HEK293 (cell line): ENCODE measurements at regions not wholly inside any gene's neighbourhood (a gene's known extent, or its start where the extent isn't known, plus 50 kb on each side); places are given as distances from the start of the nearest gene placed in this dataset.
A peak's percentile ranks its signal among the peaks of the same experiment; 100 is the strongest.

Source experiments
- CTCF ChIA-PET: fragments of 350-600 bp; formaldehyde crosslinking; extraction: SDS; loops from one replicate; lab custom pipeline; 2021; ENCODE audit warnings: antibody characterized with exemption; lab: Yijun Ruan, JAX
- POLR2A ChIA-PET: fragments of 300-600 bp; formaldehyde crosslinking; extraction: SDS; loops from one replicate; lab custom pipeline; 2020; ENCODE audit warnings: antibody characterized with exemption, inconsistent platforms; lab: Yijun Ruan, JAX
- H3K27ac ChIP-seq: fragments of 200-500 bp; sonication (Bioruptor generic); 2 replicates; pipeline ENCODE4 v1.5.1; 2014; ENCODE audit warnings: low read depth, low read length, control low read depth, inconsistent platforms; ENCODE audit errors: extremely low read depth
- H3K36me3 ChIP-seq, 2 experiments: fragments of 200-500 bp in 1 of 2; sonication (Bioruptor generic) in 1 of 2; 1 replicate in 1 of 2; 2 replicates in 1 of 2; pipeline ENCODE4 v1.5.1; 2014 to 2017; ENCODE audit warnings: inconsistent platforms in 2 of 2, low read length in 2 of 2; ENCODE audit not compliant: control insufficient read depth in 2 of 2, insufficient read depth in 1 of 2
- H3K4me1 ChIP-seq: fragments of 200-500 bp; sonication (Bioruptor generic); 2 replicates; pipeline ENCODE4 v1.5.1; 2014; ENCODE audit warnings: mild to moderate bottlenecking, low read length, inconsistent platforms; ENCODE audit not compliant: control insufficient read depth, insufficient read depth
- H3K4me3 ChIP-seq: 2 replicates; pipeline ENCODE4 v1.5.1; 2011; ENCODE audit warnings: low read depth, mild to moderate bottlenecking, control low read depth, low read length, moderate library complexity
- H3K9me3 ChIP-seq: fragments of 200-500 bp; sonication (Bioruptor generic); 2 replicates; pipeline ENCODE4 v1.5.1; 2014; ENCODE audit warnings: low read depth, low read length, inconsistent platforms; ENCODE audit not compliant: control insufficient read depth, insufficient read depth
- BCL6B ChIP-seq: fragments of 450-650 bp; formaldehyde crosslinking; IDR thresholded peaks from 2 replicates; pipeline ENCODE4 v1.5.1; 2017; ENCODE audit warnings: missing biosample characterization, missing genetic modification characterization
- CTCF ChIP-seq: fragments of 450-650 bp; formaldehyde crosslinking; IDR thresholded peaks from 2 replicates; pipeline ENCODE4 v1.5.1; 2016; ENCODE audit warnings: missing biosample characterization, missing genetic modification characterization
- GFI1B ChIP-seq: fragments of 450-650 bp; formaldehyde crosslinking; IDR thresholded peaks from 2 replicates; pipeline ENCODE4 v1.5.1; 2016; ENCODE audit warnings: missing biosample characterization, missing genetic modification characterization
- GLIS1 ChIP-seq: fragments of 450-650 bp; formaldehyde crosslinking; IDR thresholded peaks from 2 replicates; pipeline ENCODE4 v1.5.1; 2016; ENCODE audit warnings: missing biosample characterization, missing genetic modification characterization
- HIC1 ChIP-seq: fragments of 450-650 bp; formaldehyde crosslinking; IDR thresholded peaks from 2 replicates; pipeline ENCODE4 v1.5.1; 2016; ENCODE audit warnings: missing biosample characterization, missing genetic modification characterization
- IKZF3 ChIP-seq: fragments of 450-650 bp; IDR thresholded peaks from 2 replicates; pipeline ENCODE4 v1.5.0; 2018; ENCODE audit warnings: missing biosample characterization, mild to moderate bottlenecking, missing genetic modification characterization, moderate library complexity
- KLF9 ChIP-seq: fragments of 450-650 bp; formaldehyde crosslinking; IDR thresholded peaks from 2 replicates; pipeline ENCODE4 v1.5.1; 2016; ENCODE audit warnings: missing biosample characterization, missing genetic modification characterization, low read depth
- PRDM10 ChIP-seq: fragments of 450-650 bp; formaldehyde crosslinking; IDR thresholded peaks from 2 replicates; pipeline ENCODE4 v1.5.1; 2016; ENCODE audit warnings: missing biosample characterization, missing genetic modification characterization
- REPIN1 ChIP-seq: fragments of 450-650 bp; formaldehyde crosslinking; IDR thresholded peaks from 2 replicates; pipeline ENCODE4 v1.5.1; 2017; ENCODE audit warnings: missing biosample characterization, missing genetic modification characterization, low read depth
- SP7 ChIP-seq: fragments of 450-650 bp; formaldehyde crosslinking; IDR thresholded peaks from 2 replicates; pipeline ENCODE4 v1.5.1; 2016; ENCODE audit warnings: missing biosample characterization, missing genetic modification characterization
- WT1 ChIP-seq: fragments of 450-650 bp; formaldehyde crosslinking; IDR thresholded peaks from 2 replicates; pipeline ENCODE4 v1.5.1; 2016; ENCODE audit warnings: missing biosample characterization, missing genetic modification characterization
- ZBTB1 ChIP-seq: fragments of 450-650 bp; formaldehyde crosslinking; IDR thresholded peaks from 2 replicates; pipeline ENCODE4 v1.5.1; 2016; ENCODE audit warnings: missing biosample characterization, missing genetic modification characterization
- ZBTB8A ChIP-seq: fragments of 450-650 bp; formaldehyde crosslinking; IDR thresholded peaks from 2 replicates; pipeline ENCODE4 v1.5.1; 2016; ENCODE audit warnings: missing biosample characterization, missing genetic modification characterization
- ZFP69B ChIP-seq: fragments of 450-650 bp; formaldehyde crosslinking; IDR thresholded peaks from 2 replicates; pipeline ENCODE4 v1.5.1; 2016; ENCODE audit warnings: missing biosample characterization, missing genetic modification characterization
- ZNF175 ChIP-seq: fragments of 450-650 bp; formaldehyde crosslinking; IDR thresholded peaks from 2 replicates; pipeline ENCODE4 v1.5.1; 2016; ENCODE audit warnings: missing biosample characterization, missing genetic modification characterization
- ZNF214 ChIP-seq: fragments of 450-650 bp; formaldehyde crosslinking; IDR thresholded peaks from 2 replicates; pipeline ENCODE4 v1.5.1; 2017; ENCODE audit warnings: missing biosample characterization, mild to moderate bottlenecking, missing genetic modification characterization, borderline replicate concordance
- ZNF335 ChIP-seq: fragments of 450-650 bp; formaldehyde crosslinking; conservative IDR thresholded peaks from 2 replicates; pipeline ENCODE4 v1.5.1; 2016; ENCODE audit warnings: missing biosample characterization, missing genetic modification characterization
- ZNF37A ChIP-seq: fragments of 450-650 bp; IDR thresholded peaks from 2 replicates; pipeline ENCODE4 v1.5.1; 2018; ENCODE audit warnings: missing biosample characterization, missing genetic modification characterization
- ZNF398 ChIP-seq: fragments of 450-650 bp; formaldehyde crosslinking; IDR thresholded peaks from 2 replicates; pipeline ENCODE4 v1.5.1; 2017; ENCODE audit warnings: missing biosample characterization, missing genetic modification characterization
- ZNF423 ChIP-seq: fragments of 450-650 bp; formaldehyde crosslinking; IDR thresholded peaks from 2 replicates; pipeline ENCODE4 v1.5.1; 2016; ENCODE audit warnings: missing biosample characterization, missing genetic modification characterization
- ZNF544 ChIP-seq: fragments of 450-650 bp; formaldehyde crosslinking; IDR thresholded peaks from 2 replicates; pipeline ENCODE4 v1.5.0; 2017; ENCODE audit warnings: missing biosample characterization, missing genetic modification characterization
- ZNF623 ChIP-seq: fragments of 450-650 bp; formaldehyde crosslinking; IDR thresholded peaks from 2 replicates; pipeline ENCODE4 v1.5.1; 2016; ENCODE audit warnings: missing biosample characterization, missing genetic modification characterization
- ZNF785 ChIP-seq: fragments of 450-650 bp; formaldehyde crosslinking; IDR thresholded peaks from 2 replicates; pipeline ENCODE4 v1.5.1; 2016; ENCODE audit warnings: missing biosample characterization, missing genetic modification characterization
- ZNF843 ChIP-seq: fragments of 450-650 bp; formaldehyde crosslinking; IDR thresholded peaks from 2 replicates; pipeline ENCODE4 v1.5.1; 2016; ENCODE audit warnings: missing biosample characterization, missing genetic modification characterization

GRCh38 chr5:159412284-159413046 is 82.2 kb upstream of the IL12B start (continued):
- TF ChIP-seq BCL6B (tag by site-specific recombination), result no peak
- TF ChIP-seq GLIS1 (tag by site-specific recombination), result peak; percentile 36; the same call in 1 of the 2 replicates
- peak; percentile 51; the same call in 1 of the 2 replicates for TF ChIP-seq PRDM10 (tag by site-specific recombination)
- TF ChIP-seq ZNF785, result no peak
- TF ChIP-seq ZNF623 (tag by site-specific recombination), result no peak
- no peak for TF ChIP-seq ZBTB8A (tag by site-specific recombination)
- no peak for TF ChIP-seq HIC1
- no peak for TF ChIP-seq ZNF214 (tag by site-specific recombination)
- no peak for TF ChIP-seq GFI1B (tag by site-specific recombination)

GRCh38 chr5:159414021-159414420 is 83.7 kb upstream of the IL12B start:
- H3K9me3 ChIP-seq, result no peaks in the 10 kb centered on the region
- no peaks in the 10 kb centered on the region for H3K36me3 ChIP-seq
- ChIA-PET CTCF (no interaction called here), POLR2A (no interaction called here)
- TF ChIP-seq ZFP69B, result no peak
- no peak for TF ChIP-seq ZNF398 (tag by site-specific recombination)
- no peak for TF ChIP-seq ZNF423 (tag by site-specific recombination)
- no peak for TF ChIP-seq ZNF175 (tag by site-specific recombination)
- no peak for TF ChIP-seq SP7 (tag by site-specific recombination)
- no peak for TF ChIP-seq REPIN1
- no peak for TF ChIP-seq WT1
- TF ChIP-seq ZBTB1, result no peak
- no peak for TF ChIP-seq ZNF37A (tag by site-specific recombination)
- no peak for TF ChIP-seq IKZF3 (tag by site-specific recombination)
- no peak for TF ChIP-seq ZNF544 (tag by site-specific recombination)
- no peak for TF ChIP-seq ZNF335 (tag by site-specific recombination)
- TF ChIP-seq CTCF (tag by site-specific recombination), result no peak
- TF ChIP-seq KLF9 (tag by site-specific recombination), result no peak
- no peak for TF ChIP-seq ZNF843 (tag by site-specific recombination)
- H3K4me3 ChIP-seq, result no peak overlapping the region
- H3K27ac ChIP-seq, result no peak overlapping the region
- H3K4me1 ChIP-seq, result no peaks in the 10 kb centered on the region
